Ovary (tissue), 7 donors: ENCODE measurements at regions not wholly inside any gene's neighbourhood (a gene's known extent, or its start where the extent isn't known, plus 50 kb on each side); places are given as distances from the start of the nearest gene placed in this dataset.

Experiments
- DNase-seq, 5 donors: peaks; one replicate each; pipeline ENCODE4 v3.0.0-alpha.2; 2019 to 2020
- H3K27ac ChIP-seq, 2 donors: fragments of 200-600 bp; one replicate each; pipeline versions ENCODE4 v1.5.1 to v1.8.0; 2019 to 2022
- H3K27me3 ChIP-seq: fragments of 200-600 bp; one replicate; pipeline ENCODE4 v1.8.0; 2022
- H3K36me3 ChIP-seq: fragments of 200-600 bp; sonication (generic); one replicate; pipeline ENCODE4 v1.5.1; 2019
- H3K4me1 ChIP-seq: one replicate; pipeline ENCODE4 v1.8.1; 2013; ENCODE audit warnings: mild to moderate bottlenecking, moderate library complexity; ENCODE audit not compliant: insufficient read depth
- H3K4me3 ChIP-seq: fragments of 200-600 bp; sonication (generic); one replicate; pipeline ENCODE4 v1.5.1; 2017
- H3K9me3 ChIP-seq, 2 donors: fragments of 200-600 bp in 1 of 2; sonication (generic) in 1 of 2; one replicate each; pipeline versions ENCODE4 v1.5.1 to v1.8.1; 2013 to 2019; ENCODE audit warnings: mild to moderate bottlenecking in 1 of 2, moderate library complexity in 1 of 2
- EP300 ChIP-seq: sonication (generic); formaldehyde crosslinking; IDR thresholded peaks from one replicate; pipeline ENCODE4 v1.6.1; 2017; ENCODE audit warnings: antibody characterized with exemption
- POLR2A ChIP-seq: fragments of 450-650 bp; IDR thresholded peaks from one replicate; pipeline ENCODE4 v1.6.1; 2017; ENCODE audit warnings: antibody characterized with exemption, mild to moderate bottlenecking, moderate library complexity
- WGBS, 3 donors: extraction: QIAGEN DNeasy Blood & Tissue Kit in 1 of 3; methylation state at CpG; one replicate each; pipeline versions ENCODE4 v1.1.5 to v1.1.7; 2013 to 2017; 5-methylcytosine and 5-hydroxymethylcytosine counted together
- intact Hi-C, 4 donors: fragments of 100-400 bp; cut with DNase I; formaldehyde crosslinking; loops; one replicate each; pipeline versions ENCODE4 v1.11.0 to v1.15.1; 2022 to 2023
- TF ChIP-seq, protein P1 (sequence below), 3 donors: fragments of 450-650 bp in 2 of 3; fragments of 200-600 bp in 1 of 3; IDR thresholded peaks; one replicate each; pipeline versions ENCODE4 v1.5.1 to v1.8.0; 2016 to 2022; ENCODE audit warnings: antibody characterized with exemption in 3 of 3, mild to moderate bottlenecking in 1 of 3
- donor health status: DM: no; HTN: no; CAD: no; lungs with moderate emphysema.
- donor health status: DM: no; HTN: no; CAD: no.
- donor health status: Bipolar disorder and iron deficiency.
- donor health status: DM: no; HTN: no; CAD: no.
- donor health status: DM: yes; HTN: yes; CAD: no.

DNA sequence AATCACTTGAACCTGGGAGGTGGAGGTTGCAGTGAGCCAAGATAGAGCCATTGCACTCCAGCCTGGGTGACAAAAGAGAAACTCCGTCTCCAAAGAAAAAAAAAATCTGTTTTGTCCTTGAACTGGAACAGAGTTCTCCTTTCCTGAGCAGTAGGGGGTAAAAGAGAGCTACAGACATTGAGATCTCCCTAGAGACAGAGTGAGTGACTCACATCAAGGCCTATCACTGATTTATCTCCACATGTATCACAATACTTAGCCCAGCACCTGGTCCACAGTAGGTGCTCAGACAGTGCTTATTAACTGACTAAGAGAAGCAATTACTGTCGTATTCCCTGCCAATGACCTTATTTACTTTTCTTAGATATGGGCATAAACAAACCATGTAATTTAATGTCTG, 354.1 kb upstream of the C1orf87 start:
- Histone ChIP-seq H3K27ac (no peak overlapping the region), H3K9me3 (no peaks in the 10 kb centered on the region), H3K4me3 (no peak overlapping the region), H3K4me1 (no peaks in the 10 kb centered on the region), H3K27me3 (no peaks in the 10 kb centered on the region), H3K36me3 (no peaks in the 10 kb centered on the region)
- no peak for DNase-seq
- intact Hi-C loops, result no loop called here
- 66 to 92% (median 85%) methylated on average over 2 of the region's 2 CpGs for WGBS, 3 donors
- no peak for TF ChIP-seq EP300
- TF ChIP-seq POLR2A, result no peak
- TF ChIP-seq, protein P1, sequence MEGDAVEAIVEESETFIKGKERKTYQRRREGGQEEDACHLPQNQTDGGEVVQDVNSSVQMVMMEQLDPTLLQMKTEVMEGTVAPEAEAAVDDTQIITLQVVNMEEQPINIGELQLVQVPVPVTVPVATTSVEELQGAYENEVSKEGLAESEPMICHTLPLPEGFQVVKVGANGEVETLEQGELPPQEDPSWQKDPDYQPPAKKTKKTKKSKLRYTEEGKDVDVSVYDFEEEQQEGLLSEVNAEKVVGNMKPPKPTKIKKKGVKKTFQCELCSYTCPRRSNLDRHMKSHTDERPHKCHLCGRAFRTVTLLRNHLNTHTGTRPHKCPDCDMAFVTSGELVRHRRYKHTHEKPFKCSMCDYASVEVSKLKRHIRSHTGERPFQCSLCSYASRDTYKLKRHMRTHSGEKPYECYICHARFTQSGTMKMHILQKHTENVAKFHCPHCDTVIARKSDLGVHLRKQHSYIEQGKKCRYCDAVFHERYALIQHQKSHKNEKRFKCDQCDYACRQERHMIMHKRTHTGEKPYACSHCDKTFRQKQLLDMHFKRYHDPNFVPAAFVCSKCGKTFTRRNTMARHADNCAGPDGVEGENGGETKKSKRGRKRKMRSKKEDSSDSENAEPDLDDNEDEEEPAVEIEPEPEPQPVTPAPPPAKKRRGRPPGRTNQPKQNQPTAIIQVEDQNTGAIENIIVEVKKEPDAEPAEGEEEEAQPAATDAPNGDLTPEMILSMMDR (IDR thresholded peaks at IDR 0.05), result no peak

DNA sequence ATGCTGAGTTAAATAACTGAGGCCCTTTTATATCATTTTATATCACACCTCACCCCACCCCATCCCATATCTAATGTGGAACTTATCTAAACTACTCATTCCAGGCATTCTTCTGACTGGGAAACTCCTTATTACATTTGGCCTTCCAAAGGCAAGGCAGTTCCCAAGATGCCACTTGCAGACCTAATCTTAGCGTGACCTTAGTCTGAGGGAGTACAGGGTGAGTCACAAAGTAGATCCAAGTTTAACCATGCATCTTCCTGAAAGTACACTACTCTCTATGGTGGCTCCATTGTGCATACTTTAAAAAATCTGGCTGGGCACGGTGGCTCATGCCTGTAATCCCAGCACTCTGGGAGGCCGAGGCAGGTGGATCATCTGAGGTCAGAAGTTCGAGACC, 353.6 kb upstream of the C1orf87 start:
- DNase-seq, result no peak
- intact Hi-C loops, result no loop called here
- 67 to 86% (median 75%) methylated on average over 4 of the region's 4 CpGs for WGBS, 3 donors

DNA sequence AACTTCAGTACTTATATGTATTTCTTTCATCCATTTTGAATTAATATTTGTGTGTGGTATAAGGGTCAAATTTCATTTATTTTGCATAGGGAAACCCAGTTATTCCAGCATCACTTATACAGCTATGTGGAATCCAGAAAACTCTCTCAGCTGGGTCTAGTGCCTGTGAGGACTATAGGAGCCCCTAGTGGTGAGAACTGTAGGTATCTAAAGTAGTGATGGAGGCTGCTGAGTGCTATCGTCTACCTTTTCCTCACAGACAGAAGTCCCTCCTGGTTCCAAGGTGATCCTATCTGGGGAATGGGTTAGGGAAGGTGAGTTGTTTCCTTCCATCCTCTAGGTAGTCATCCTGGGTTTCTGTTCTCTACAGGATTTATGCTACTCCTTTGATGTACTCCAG, 352.0 kb upstream of the C1orf87 start:
- no peak overlapping the region for H3K27ac ChIP-seq
- H3K27me3 ChIP-seq, result no peaks in the 10 kb centered on the region
- no peak overlapping the region for H3K4me3 ChIP-seq
- WGBS, 3 donors, result 53 to 80% (median 63%) methylated on average over 1 of the region's 1 CpG
- no peaks in the 10 kb centered on the region for H3K9me3 ChIP-seq
- intact Hi-C loops, result no loop called here
- no peaks in the 10 kb centered on the region for H3K4me1 ChIP-seq
- no peak for TF ChIP-seq POLR2A
- TF ChIP-seq, protein P1 (IDR thresholded peaks at IDR 0.05), result no peak
- TF ChIP-seq EP300, result no peak
- DNase-seq, result no peak
- H3K36me3 ChIP-seq, result no peaks in the 10 kb centered on the region

More for the DNA sequence above, 353.6 kb upstream of the C1orf87 start:
- H3K27ac ChIP-seq, result no peak overlapping the region
- no peaks in the 10 kb centered on the region for H3K9me3 ChIP-seq
- H3K36me3 ChIP-seq, result no peaks in the 10 kb centered on the region
- TF ChIP-seq, protein P1 (IDR thresholded peaks at IDR 0.05), result no peak
- TF ChIP-seq EP300 (no peak), POLR2A (no peak)
- H3K4me1 ChIP-seq, result no peaks in the 10 kb centered on the region
- H3K4me3 ChIP-seq, result no peak overlapping the region
- no peaks in the 10 kb centered on the region for H3K27me3 ChIP-seq

DNA sequence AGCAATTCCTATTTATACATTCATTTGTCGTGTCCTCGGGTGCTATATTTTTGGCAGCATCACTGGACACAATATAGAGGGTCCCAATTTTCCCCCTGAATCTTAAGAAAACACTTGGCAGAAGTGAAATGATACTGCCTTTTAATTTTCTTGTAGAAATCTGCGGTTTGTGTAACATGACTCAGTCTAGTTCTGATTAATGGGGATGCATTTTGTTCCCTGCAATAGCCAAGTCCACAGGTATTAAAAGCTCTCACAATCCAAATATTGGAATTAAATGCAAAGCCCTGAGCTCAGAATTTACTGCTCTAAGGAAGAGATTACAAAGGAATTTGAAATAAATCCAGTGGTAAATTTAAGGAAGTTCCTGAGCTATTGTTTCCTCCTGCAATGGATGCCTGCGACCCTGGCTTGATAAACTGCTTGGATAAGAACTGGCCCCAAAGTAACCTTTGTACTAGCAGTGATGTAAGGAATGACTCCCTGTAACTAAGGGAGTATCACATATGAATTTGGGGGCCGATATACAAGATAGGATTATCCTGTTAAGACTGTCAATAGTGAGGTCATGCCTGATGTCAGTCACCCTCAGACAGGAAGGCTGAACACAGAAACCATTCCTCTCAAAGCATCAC, 349.7 kb upstream of the C1orf87 start:
- H3K4me1 ChIP-seq, result no peaks in the 10 kb centered on the region
- TF ChIP-seq POLR2A (no peak), EP300 (no peak)
- TF ChIP-seq, protein P1 (IDR thresholded peaks at IDR 0.05), result no peak
- H3K27ac ChIP-seq, result no peak overlapping the region
- H3K4me3 ChIP-seq, result no peak overlapping the region
- H3K9me3 ChIP-seq, result no peaks in the 10 kb centered on the region
- intact Hi-C loops, result loop anchor here in 1 of 4 donors (5.0 kb wide), 1 partner anchor 1741 kb away; no protein-coding TSS in a partner anchor
- 13 to 22% (median 17%) methylated on average over 5 of the region's 5 CpGs for WGBS, 3 donors
- H3K27me3 ChIP-seq, result no peaks in the 10 kb centered on the region
- H3K36me3 ChIP-seq, result no peaks in the 10 kb centered on the region
- DNase-seq, result no peak
